Chondrocyte (in vitro differentiated cells): ENCODE measurements at regions not wholly inside any gene's neighbourhood (a gene's known extent, or its start where the extent isn't known, plus 50 kb on each side); places are given as distances from the start of the nearest gene placed in this dataset.

ENCODE experiments used
- DNase-seq: peaks from one replicate; pipeline ENCODE4 v3.0.0; 2021; ENCODE audit warnings: mixed read lengths, low spot score
- H3K27ac Mint-ChIP-seq: one replicate; pipeline ENCODE4 v1.8.0; 2021; ENCODE audit warnings: mild to moderate bottlenecking, moderate library complexity, mixed read lengths; ENCODE audit not compliant: unreplicated experiment
- H3K27me3 Mint-ChIP-seq: 2 replicates; pipeline ENCODE4 v1.8.0; 2021; ENCODE audit warnings: low read depth, mixed read lengths
- H3K36me3 Mint-ChIP-seq: 2 replicates; pipeline ENCODE4 v1.8.0; 2021; ENCODE audit warnings: low read depth, mixed read lengths
- H3K4me1 Mint-ChIP-seq: 2 replicates; pipeline ENCODE4 v1.8.0; 2021; ENCODE audit warnings: low read depth, mild to moderate bottlenecking, mixed read lengths
- H3K4me3 Mint-ChIP-seq: one replicate; pipeline ENCODE4 v1.8.0; 2021; ENCODE audit warnings: mild to moderate bottlenecking, moderate library complexity, mixed read lengths; ENCODE audit not compliant: unreplicated experiment
- H3K9me3 Mint-ChIP-seq: 2 replicates; pipeline ENCODE4 v1.8.0; 2021; ENCODE audit warnings: low read depth, mixed read lengths
- TF ChIP-seq, protein P1 (sequence below): fragments of 200-600 bp; sonication (generic); IDR thresholded peaks from 2 replicates; pipeline ENCODE4 v1.5.0; 2021; ENCODE audit warnings: antibody characterized with exemption, mild to moderate bottlenecking, moderate library complexity

DNA sequence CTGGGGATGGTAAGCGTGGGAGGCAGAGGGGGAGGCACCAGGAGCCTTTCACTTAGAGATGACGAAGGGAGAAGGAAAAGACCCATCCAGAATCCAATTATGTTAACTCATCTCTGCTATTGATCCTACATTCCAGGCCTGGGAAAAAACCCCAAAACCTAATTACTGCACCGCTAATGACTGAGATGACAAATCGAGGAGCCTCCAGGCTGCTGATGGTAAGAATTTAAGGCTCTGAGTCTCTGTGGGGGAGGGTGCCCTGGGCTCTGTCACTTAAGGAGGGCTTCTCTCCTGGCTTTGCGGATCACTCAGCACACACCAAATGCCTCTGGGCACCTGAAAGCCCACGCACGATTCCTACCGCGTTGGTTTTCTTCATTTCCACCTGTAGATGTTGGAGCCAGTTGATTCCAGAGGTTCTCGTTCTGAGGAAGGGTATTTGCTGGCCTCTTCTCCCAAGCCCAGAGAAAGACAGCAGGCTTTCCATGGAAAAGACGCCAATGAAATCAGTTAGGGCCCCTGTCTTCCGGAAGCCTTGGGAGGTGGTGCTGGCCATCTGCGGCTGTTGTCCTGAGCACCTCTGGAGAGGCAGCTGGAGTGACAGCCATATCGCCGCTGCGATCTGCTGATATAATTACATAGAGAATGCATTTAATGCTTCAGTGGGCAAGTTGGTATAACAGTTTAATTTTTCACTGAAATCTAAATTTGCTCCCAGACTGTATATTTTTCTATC is 751.2 kb downstream of the BRD1 start:
- DNase-seq: no peak
- TF ChIP-seq, protein P1, sequence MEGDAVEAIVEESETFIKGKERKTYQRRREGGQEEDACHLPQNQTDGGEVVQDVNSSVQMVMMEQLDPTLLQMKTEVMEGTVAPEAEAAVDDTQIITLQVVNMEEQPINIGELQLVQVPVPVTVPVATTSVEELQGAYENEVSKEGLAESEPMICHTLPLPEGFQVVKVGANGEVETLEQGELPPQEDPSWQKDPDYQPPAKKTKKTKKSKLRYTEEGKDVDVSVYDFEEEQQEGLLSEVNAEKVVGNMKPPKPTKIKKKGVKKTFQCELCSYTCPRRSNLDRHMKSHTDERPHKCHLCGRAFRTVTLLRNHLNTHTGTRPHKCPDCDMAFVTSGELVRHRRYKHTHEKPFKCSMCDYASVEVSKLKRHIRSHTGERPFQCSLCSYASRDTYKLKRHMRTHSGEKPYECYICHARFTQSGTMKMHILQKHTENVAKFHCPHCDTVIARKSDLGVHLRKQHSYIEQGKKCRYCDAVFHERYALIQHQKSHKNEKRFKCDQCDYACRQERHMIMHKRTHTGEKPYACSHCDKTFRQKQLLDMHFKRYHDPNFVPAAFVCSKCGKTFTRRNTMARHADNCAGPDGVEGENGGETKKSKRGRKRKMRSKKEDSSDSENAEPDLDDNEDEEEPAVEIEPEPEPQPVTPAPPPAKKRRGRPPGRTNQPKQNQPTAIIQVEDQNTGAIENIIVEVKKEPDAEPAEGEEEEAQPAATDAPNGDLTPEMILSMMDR: no peak
- no peaks in the 10 kb centered on the region for H3K36me3 Mint-ChIP-seq
- no peaks in the 10 kb centered on the region for H3K4me1 Mint-ChIP-seq
- no peak overlapping the region for H3K27ac Mint-ChIP-seq
- H3K4me3 Mint-ChIP-seq: no peak overlapping the region
- H3K9me3 Mint-ChIP-seq: no peaks in the 10 kb centered on the region
- peaks cover 12% of the 10 kb centered on the region for H3K27me3 Mint-ChIP-seq

DNA sequence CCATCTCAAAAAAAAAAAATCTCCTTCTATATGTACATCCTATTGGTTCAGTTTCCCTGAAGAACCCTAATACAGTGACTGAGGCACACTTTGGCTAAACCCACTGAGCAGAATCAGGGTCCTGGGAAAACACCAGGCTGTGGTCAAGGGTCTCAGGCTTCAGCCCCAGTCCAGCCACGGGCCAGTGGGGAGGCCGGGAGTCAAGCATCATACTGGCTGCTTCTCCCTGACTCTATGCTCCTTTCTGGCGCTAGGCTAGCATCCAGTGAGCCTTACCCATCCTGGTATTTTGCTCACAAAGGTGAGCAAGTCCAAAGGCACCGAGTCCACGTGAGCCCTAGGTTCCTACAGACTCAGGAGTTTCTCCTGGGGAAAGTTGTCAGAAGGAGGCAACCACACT is 752.5 kb downstream of the BRD1 start:
- H3K4me1 Mint-ChIP-seq: no peaks in the 10 kb centered on the region
- no peak overlapping the region for H3K27ac Mint-ChIP-seq
- H3K27me3 Mint-ChIP-seq: peaks cover 11% of the 10 kb centered on the region
- no peak overlapping the region for H3K4me3 Mint-ChIP-seq
- DNase-seq: no peak
- TF ChIP-seq, protein P1: no peak
- H3K9me3 Mint-ChIP-seq: no peaks in the 10 kb centered on the region
- H3K36me3 Mint-ChIP-seq: no peaks in the 10 kb centered on the region

DNA sequence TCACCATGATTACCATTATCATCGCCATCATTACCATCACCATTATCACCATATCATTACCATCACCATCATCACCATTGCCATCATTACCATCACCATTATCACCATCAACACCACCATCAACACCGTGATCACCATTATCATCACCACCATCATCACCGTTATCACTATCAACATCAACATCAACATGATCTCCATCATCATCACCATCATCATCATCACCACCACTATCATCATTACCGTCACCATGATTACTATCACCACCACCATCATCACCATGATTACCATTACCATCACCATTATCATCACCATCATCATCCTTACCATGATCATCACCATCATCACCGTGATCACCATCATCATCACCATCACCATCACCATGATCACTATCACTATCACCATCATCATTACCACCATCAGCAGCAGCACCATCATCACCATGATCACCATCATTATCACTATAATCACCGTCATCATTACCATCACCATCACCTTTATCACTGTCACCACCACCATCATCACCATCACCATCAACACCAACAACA is 753.7 kb downstream of the BRD1 start:
- no peak for DNase-seq

DNA sequence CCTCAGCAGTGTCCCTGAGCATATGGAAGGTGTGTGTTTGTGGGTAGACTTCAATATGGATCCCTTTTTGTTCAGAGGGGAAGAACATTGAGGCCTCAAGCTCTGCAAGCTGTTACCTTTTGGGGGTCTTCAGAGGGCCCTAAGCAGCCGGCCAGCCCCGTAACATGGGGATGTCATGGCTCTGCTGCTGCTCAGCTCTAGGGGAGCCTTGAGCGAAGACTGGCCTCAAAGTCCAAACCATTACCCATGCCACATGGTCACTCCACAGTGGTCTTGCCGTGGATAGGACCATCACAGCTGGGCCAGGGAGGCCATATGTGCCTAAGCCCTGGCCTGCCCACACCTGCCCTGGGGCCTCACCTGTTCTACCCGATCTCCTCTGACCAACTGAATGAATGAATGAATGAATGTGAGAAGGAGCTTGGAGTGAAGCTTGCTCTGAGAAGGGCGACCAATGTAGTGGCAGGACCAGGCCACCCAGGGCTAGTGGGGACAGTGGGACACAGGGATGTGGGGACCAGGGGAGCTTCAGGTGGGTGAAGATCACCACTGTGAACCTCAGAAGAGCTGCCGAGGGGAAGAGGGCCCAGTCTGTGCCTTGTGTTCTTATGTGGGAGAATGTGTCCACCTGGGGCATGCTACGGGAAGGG is 754.6 kb downstream of the BRD1 start:
- H3K27ac Mint-ChIP-seq: no peak overlapping the region
- TF ChIP-seq, protein P1: no peak
- H3K36me3 Mint-ChIP-seq: no peaks in the 10 kb centered on the region
- H3K27me3 Mint-ChIP-seq: peaks cover 9% of the 10 kb centered on the region
- DNase-seq: peak; percentile 52
- H3K9me3 Mint-ChIP-seq: no peaks in the 10 kb centered on the region
- H3K4me3 Mint-ChIP-seq: no peak overlapping the region
- H3K4me1 Mint-ChIP-seq: no peaks in the 10 kb centered on the region

More for the DNA sequence above, 753.7 kb downstream of the BRD1 start:
- no peak overlapping the region for H3K4me3 Mint-ChIP-seq
- peaks cover 9% of the 10 kb centered on the region for H3K27me3 Mint-ChIP-seq
- H3K27ac Mint-ChIP-seq: no peak overlapping the region
- no peaks in the 10 kb centered on the region for H3K9me3 Mint-ChIP-seq
- H3K36me3 Mint-ChIP-seq: no peaks in the 10 kb centered on the region
- TF ChIP-seq, protein P1: no peak
- no peaks in the 10 kb centered on the region for H3K4me1 Mint-ChIP-seq

DNA sequence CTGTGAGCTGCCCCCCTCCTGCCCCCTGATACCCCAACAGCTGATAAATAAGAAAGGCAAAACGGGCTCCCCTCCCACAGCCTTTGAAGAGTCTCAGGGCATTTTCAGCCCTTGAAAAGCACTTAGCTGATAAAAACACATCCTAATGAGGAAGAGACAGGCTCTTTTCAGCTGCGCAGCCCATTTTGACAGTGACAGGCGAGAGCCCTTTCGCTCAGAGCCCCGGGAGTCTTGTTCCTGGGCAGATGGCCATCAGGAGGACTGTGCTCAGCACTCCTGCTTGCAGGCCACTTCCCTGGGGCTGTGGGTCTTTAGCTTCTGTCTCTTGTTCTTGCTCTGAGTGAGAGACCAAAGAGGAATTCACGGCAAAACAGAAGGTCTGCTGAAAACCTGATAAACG is 757.2 kb downstream of the BRD1 start:
- no peak overlapping the region for H3K4me3 Mint-ChIP-seq
- H3K27ac Mint-ChIP-seq: no peak overlapping the region
- no peak for DNase-seq

More for the DNA sequence above, 757.2 kb downstream of the BRD1 start:
- Mint-ChIP-seq H3K36me3 (no peaks in the 10 kb centered on the region), H3K9me3 (no peaks in the 10 kb centered on the region), H3K27me3 (peaks cover 3% of the 10 kb centered on the region), H3K4me1 (no peaks in the 10 kb centered on the region)
- TF ChIP-seq, protein P1: no peak
